H54 (cell line): ENCODE measurements at regions not wholly inside any gene's neighbourhood (a gene's known extent, or its start where the extent isn't known, plus 50 kb on each side); places are given as distances from the start of the nearest gene placed in this dataset.
"Not testable (repeated sequence)": the region's sequence is repeated elsewhere in the genome, so short reads cannot be mapped to it uniquely, and the experiment has no call there.

ENCODE experiments used
- DNase-seq: peaks from one replicate; pipeline ENCODE4 v3.0.0; 2011; ENCODE audit warnings: low spot score, mixed read lengths; ENCODE audit not compliant: insufficient read length
- FAIRE-seq: peaks from 3 replicates; lab custom pipeline; 2011; peaks lifted over from hg19 to GRCh38; lab: Jason Lieb, UNC

- DNase-seq, FAIRE-seq: not testable (repeated sequence)
Measured at GRCh38 chr10:47711428-47711827, 52.0 kb downstream of the SYT15B start.

GRCh38 chr10:47710443-47710842 is 52.9 kb downstream of the SYT15B start:
- not testable (repeated sequence) for FAIRE-seq, DNase-seq

DNA sequence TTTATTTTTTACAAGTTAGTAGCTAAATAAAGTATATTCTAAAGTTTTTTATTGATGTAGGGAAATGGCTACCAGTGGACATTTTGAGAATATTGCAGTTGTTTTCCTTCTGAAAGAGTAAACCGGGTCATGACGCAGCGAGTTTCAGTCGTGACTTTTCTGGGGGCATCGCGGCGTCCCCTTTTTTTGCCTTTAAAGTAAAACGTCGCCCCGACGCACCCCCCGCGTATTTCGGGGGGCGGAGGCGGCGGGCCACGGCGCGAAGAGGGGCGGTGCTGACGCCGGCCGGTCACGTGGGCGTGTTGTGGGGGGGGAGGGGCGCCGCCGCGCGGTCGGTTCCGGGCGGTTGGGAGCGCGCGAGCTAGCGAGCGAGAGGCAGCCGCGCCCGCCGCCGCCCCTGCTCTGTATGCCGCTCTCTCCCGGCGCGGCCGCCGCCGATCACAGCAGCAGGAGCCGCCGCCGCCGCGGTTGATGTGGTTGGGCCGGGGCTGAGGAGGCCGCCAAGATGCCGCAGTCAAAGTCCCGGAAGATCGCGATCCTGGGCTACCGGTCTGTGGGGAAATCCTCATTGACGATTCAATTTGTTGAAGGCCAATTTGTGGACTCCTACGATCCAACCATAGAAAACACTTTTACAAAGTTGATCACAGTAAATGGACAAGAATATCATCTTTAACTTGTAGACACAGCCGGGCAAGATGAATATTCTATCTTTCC is 57.5 kb downstream of the SYT15B start:
- FAIRE-seq: peak; percentile 88
- not testable (repeated sequence) for DNase-seq

GRCh38 chr10:47701285-47701684 is 62.1 kb downstream of the SYT15B start:
- not testable (repeated sequence) for FAIRE-seq, DNase-seq

GRCh38 chr10:47699854-47700253 is 63.5 kb downstream of the SYT15B start:
- FAIRE-seq, DNase-seq: not testable (repeated sequence)

- not testable (repeated sequence) for FAIRE-seq
Measured at GRCh38 chr10:47696170-47696569, 67.2 kb downstream of the SYT15B start.

DNA sequence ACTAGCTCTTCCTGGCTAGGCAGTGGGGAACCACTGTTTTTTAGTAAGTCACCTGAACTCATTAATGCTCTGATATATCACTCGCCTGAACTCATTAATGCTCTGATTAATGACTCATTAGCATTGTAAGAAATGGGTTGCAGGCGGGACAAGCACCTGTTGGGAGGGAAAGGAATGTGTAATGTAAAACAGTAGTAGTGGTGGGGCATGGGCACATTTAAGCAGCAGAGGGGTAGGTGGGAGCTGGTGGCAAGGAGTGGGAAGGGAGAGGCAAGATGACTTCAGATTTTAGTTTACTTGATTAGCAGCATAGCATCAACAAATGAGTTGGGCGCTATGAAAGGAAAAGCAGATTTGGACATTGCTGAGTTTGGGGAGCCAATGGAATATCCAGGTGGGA is 68.2 kb downstream of the SYT15B start:
- not testable (repeated sequence) for DNase-seq, FAIRE-seq

More at GRCh38 chr10:47696170-47696569, 67.2 kb downstream of the SYT15B start:
- DNase-seq: not testable (repeated sequence)

GRCh38 chr10:47690304-47690703 is 73.1 kb downstream of the SYT15B start:
- DNase-seq, FAIRE-seq: not testable (repeated sequence)

- FAIRE-seq, DNase-seq: not testable (repeated sequence)
Measured at GRCh38 chr10:47683826-47684475, 79.4 kb downstream of the SYT15B start.

GRCh38 chr10:47681638-47681990 is 81.8 kb downstream of the SYT15B start:
- FAIRE-seq, DNase-seq: not testable (repeated sequence)

DNA sequence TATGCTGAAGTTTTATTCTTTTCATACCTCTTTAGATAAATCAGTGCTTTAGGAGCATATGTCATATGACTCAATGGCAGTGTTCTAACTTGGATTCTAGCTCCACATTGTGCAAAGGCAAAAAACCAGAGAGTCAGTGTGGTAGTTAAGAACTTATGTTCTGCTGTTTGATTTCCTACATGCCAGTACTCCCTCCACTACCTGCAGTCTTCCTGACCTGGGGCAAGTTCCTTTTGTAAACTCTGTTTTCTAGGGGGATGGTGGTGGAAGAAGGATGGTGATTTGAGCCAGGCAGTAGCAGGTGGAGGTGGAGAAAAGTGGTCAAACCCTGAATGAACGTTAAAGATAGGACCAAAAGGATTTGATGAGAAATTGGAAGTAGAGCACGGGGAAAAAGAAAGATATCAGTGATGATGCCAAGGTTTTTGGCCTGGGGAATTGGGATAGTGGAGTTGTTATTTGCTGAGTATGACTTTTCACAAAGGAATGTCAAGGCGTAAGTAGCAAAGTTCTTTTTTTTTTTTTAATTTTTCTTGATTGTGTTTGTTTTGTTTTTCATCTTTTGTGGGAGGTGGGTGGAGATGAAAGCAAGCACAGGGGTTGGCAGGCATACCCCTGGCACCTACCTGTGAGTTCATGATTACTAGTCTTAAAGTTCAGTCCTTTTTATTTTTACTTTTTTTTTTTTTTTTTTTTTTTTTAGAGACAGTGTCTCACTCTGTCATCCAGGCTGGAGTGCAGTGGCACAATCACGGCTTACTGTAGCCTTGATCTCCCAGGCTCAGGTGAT is 82.3 kb downstream of the SYT15B start:
- DNase-seq, FAIRE-seq: not testable (repeated sequence)

- DNase-seq, FAIRE-seq: not testable (repeated sequence)
Measured at GRCh38 chr10:47676102-47676501, 87.3 kb downstream of the SYT15B start.

GRCh38 chr10:47675577-47675976 is 87.8 kb downstream of the SYT15B start:
- FAIRE-seq, DNase-seq: not testable (repeated sequence)

DNA sequence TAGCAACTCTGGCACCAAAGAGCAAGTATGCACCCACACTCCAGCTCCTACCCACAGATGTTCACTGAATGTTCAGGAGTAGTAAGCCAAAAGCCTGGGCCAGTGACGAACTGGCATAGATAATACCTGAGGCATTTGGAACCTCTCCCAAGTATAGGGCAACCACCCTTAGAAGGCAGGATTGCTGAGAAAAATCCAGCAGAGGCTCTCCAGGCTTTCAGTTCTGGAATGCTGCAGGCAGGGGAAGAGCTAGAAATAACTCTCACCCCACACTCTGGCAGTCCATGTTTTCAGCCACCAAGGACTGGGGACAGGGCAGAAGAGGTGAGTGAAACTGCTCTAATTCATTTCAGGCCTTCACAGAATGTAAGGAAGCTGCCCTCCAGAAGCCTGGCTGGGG is 90.3 kb downstream of the SYT15B start:
- not testable (repeated sequence) for FAIRE-seq, DNase-seq

DNA sequence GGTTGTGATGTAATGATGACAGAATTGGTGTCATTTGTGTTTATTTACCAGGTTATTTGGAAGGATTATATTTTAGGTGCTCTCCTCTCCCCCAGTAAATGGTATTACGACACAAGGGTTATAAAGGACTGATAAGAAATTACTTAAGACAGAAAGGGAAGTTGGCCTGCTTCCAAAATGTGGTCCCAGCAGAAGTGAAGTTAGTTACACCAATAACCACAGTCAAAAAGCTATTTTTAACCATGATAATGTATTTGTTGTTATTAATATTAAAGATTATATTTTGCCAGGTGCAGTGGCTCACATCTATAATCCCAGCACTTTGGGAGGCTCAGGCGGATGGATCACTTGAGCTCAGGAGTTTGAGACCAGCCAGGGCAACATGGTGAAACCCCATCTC is 92.5 kb downstream of the SYT15B start:
- FAIRE-seq, DNase-seq: not testable (repeated sequence)

GRCh38 chr10:47661955-47662577 is 101.3 kb downstream of the SYT15B start:
- not testable (repeated sequence) for DNase-seq, FAIRE-seq

GRCh38 chr10:47656732-47657131 is 106.7 kb downstream of the SYT15B start:
- not testable (repeated sequence) for FAIRE-seq

DNA sequence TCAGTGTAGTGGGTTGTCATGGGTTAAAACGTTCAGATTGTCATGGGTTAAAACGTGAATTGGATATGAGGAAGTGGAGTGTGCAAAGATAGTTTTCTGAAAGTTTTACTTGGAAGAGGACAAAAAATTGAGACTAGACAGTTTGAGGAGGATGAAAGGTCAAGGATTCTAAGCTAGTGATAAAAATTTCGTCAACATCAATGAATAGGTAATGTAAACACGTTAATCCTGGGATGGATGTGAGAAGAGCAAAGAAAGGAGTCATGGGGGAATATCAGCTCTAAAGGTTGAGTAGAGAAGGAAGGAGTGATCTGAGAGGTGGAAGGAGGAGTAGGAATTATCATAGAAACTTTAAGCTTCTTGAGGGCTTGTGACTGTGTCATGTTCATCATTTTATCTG is 109.2 kb downstream of the SYT15B start:
- not testable (repeated sequence) for FAIRE-seq, DNase-seq

More at GRCh38 chr10:47656732-47657131, 106.7 kb downstream of the SYT15B start:
- DNase-seq: not testable (repeated sequence)

DNA sequence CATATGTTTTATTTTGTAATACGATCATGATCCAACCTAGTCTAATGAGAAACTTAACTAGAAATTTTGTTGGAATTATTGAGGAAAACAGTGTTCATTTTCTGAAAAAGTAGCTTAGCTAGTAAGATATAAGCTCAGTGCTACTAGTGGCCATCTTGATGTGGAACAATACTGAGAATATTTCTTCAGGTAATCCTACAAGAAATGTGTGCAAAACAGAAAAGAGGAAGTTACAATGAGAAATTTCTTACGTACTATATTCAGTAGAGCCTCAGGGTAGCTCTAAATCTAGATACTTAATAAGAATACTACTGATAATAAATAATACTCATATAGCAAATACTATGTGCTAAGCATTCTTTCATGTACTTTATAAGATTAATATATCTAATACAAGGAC is 114.8 kb downstream of the SYT15B start:
- FAIRE-seq, DNase-seq: not testable (repeated sequence)
